ENCODE measurements at regions not wholly inside any gene's neighbourhood (a gene's known extent, or its start where the extent isn't known, plus 50 kb on each side); places are given as distances from the start of the nearest gene placed in this dataset.

DNA sequence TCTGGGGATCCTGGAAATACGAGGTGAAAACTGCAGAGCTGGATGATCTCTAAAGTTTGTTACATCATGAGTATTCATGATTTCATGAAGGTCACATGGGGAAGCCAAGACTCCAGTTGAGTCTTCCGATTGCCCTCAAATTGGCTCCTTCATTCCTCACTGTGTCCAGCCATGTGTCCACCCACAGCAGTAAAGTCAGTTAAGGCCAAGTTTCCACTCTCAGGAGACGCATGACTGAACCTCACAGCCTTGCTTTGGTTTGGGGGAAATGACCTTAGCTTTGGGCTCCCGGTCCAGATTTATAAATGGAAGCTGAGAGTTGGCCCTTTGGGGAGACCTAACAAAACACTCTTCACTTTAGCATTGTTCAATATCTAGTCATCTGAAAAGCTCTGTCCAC is 289.7 kb upstream of the MCTP2 start:
- TF ChIP-seq, protein P1, sequence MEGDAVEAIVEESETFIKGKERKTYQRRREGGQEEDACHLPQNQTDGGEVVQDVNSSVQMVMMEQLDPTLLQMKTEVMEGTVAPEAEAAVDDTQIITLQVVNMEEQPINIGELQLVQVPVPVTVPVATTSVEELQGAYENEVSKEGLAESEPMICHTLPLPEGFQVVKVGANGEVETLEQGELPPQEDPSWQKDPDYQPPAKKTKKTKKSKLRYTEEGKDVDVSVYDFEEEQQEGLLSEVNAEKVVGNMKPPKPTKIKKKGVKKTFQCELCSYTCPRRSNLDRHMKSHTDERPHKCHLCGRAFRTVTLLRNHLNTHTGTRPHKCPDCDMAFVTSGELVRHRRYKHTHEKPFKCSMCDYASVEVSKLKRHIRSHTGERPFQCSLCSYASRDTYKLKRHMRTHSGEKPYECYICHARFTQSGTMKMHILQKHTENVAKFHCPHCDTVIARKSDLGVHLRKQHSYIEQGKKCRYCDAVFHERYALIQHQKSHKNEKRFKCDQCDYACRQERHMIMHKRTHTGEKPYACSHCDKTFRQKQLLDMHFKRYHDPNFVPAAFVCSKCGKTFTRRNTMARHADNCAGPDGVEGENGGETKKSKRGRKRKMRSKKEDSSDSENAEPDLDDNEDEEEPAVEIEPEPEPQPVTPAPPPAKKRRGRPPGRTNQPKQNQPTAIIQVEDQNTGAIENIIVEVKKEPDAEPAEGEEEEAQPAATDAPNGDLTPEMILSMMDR (conservative IDR thresholded peaks at IDR 0.05; ENCODE audit: low read depth, low read length), result no peak
- TF ChIP-seq SMC3 (IDR thresholded peaks at IDR 0.05; ENCODE audit: low read depth, low read length) (no peak), POLR2A (IDR thresholded peaks at IDR 0.05; ENCODE audit: low read depth, low read length) (no peak), CHD1 (IDR thresholded peaks at IDR 0.05; ENCODE audit: low read depth, low read length) (no peak), MAFK (IDR thresholded peaks at IDR 0.05; ENCODE audit: low read depth, low read length) (no peak), RAD21 (IDR thresholded peaks at IDR 0.05; ENCODE audit: low read length) (no peak)
- TF ChIP-seq, protein P2, sequence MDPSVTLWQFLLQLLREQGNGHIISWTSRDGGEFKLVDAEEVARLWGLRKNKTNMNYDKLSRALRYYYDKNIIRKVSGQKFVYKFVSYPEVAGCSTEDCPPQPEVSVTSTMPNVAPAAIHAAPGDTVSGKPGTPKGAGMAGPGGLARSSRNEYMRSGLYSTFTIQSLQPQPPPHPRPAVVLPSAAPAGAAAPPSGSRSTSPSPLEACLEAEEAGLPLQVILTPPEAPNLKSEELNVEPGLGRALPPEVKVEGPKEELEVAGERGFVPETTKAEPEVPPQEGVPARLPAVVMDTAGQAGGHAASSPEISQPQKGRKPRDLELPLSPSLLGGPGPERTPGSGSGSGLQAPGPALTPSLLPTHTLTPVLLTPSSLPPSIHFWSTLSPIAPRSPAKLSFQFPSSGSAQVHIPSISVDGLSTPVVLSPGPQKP (IDR thresholded peaks at IDR 0.05; ENCODE audit: borderline replicate concordance, low read depth, low read length), result no peak
